ENCODE measurements at regions not wholly inside any gene's neighbourhood (a gene's known extent, or its start where the extent isn't known, plus 50 kb on each side); places are given as distances from the start of the nearest gene placed in this dataset.

DNA sequence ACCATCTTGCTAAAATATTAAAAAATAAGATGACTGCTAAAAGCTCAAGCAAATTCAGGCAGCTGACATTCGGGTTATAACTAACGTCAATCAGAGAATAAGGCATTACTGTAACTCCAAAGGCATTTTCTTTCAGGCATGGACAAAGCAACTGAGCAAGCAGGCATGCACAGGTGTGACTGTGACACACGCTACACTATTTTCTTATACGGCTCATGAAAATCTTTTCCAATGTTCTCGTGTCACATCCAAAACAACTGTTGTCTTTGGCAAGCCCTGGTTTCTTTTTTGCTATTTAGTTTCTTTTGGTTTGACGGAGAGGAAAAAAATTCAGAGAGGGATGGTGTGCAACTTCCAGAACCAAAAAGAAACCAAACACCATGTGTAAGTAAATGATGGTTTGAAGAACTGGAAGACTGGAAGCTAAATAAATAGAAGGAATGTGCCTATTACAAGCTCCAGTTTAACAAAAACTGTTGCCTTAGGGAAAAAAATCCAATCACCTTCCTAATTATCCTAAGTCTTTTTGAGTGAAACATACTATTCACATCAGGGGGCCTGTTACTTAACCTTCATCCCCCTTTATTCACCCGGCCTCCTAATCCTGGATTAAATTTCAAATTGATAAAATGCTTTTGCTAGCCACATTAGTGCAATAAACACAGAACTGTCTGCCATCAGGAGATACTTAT lies 277.6 kb downstream of the PSAT1 start:
- TF ChIP-seq GATA2 (IDR thresholded peaks at IDR 0.05; ENCODE audit: low read depth, low read length) (no peak), GATA3 (IDR thresholded peaks at IDR 0.05; ENCODE audit: low read depth, low read length) (no peak)

All from SH-SY5Y (cell line).